Liver (tissue), 7 donors: ENCODE measurements at regions not wholly inside any gene's neighbourhood (a gene's known extent, or its start where the extent isn't known, plus 50 kb on each side); places are given as distances from the start of the nearest gene placed in this dataset.

Source experiments
- DNase-seq: peaks from one replicate; pipeline ENCODE4 v3.0.0-alpha.2; 2017; ENCODE audit warnings: low spot score
- H3K27ac ChIP-seq, 2 donors: one replicate each; pipeline ENCODE4 v1.7.0; 2013; ENCODE audit warnings: inconsistent platforms in 2 of 2, low read length in 2 of 2, control low read depth in 1 of 2, low read depth in 1 of 2, mild to moderate bottlenecking in 1 of 2
- H3K27me3 ChIP-seq, 4 donors: one replicate each; pipeline versions ENCODE4 v1.6.1 to v1.7.0; 2013; ENCODE audit warnings: low read length in 3 of 4, inconsistent platforms in 1 of 4, mild to moderate bottlenecking in 1 of 4, moderate library complexity in 1 of 4; ENCODE audit not compliant: control insufficient read depth in 4 of 4, insufficient read depth in 4 of 4
- H3K36me3 ChIP-seq, 4 donors: one replicate each; pipeline versions ENCODE4 v1.6.1 to v1.7.0; 2013; ENCODE audit warnings: low read length in 3 of 4, mild to moderate bottlenecking in 3 of 4, low read depth in 1 of 4, moderate library complexity in 1 of 4; ENCODE audit not compliant: control insufficient read depth in 4 of 4, insufficient read depth in 3 of 4
- H3K4me1 ChIP-seq, 4 donors: one replicate each; pipeline versions ENCODE4 v1.6.1 to v1.7.0; 2013; ENCODE audit warnings: low read length in 3 of 4, mild to moderate bottlenecking in 3 of 4, moderate library complexity in 1 of 4; ENCODE audit not compliant: control insufficient read depth in 4 of 4, insufficient read depth in 4 of 4
- H3K4me3 ChIP-seq, 3 donors: one replicate each; pipeline versions ENCODE4 v1.6.1 to v1.7.0; 2013; ENCODE audit warnings: low read length in 3 of 3, control low read depth in 1 of 3, low read depth in 1 of 3, mild to moderate bottlenecking in 1 of 3
- H3K9ac ChIP-seq, 2 donors: one replicate each; pipeline ENCODE4 v1.7.0; 2013; ENCODE audit warnings: low read length in 2 of 2, mild to moderate bottlenecking in 2 of 2, moderate library complexity in 2 of 2, control low read depth in 1 of 2, low read depth in 1 of 2
- H3K9me3 ChIP-seq, 4 donors: one replicate each; pipeline versions ENCODE4 v1.6.1 to v1.7.0; 2013; ENCODE audit warnings: low read length in 3 of 4; ENCODE audit not compliant: control insufficient read depth in 4 of 4
- EGR1 ChIP-seq, 2 donors: IDR thresholded peaks; 2 replicates each; pipeline ENCODE4 v1.6.1; 2016 to 2018; ENCODE audit warnings: antibody characterized with exemption in 2 of 2, low read depth in 2 of 2
- FOXA1 ChIP-seq: IDR thresholded peaks from 2 replicates; pipeline ENCODE4 v1.6.1; 2016; ENCODE audit warnings: antibody characterized with exemption
- FOXA2 ChIP-seq: IDR thresholded peaks from 2 replicates; pipeline ENCODE4 v1.6.1; 2016; ENCODE audit warnings: antibody characterized with exemption
- GABPA ChIP-seq, 2 donors: IDR thresholded peaks in 1 of 2; conservative IDR thresholded peaks in 1 of 2; 2 replicates each; pipeline ENCODE4 v1.6.1; 2016; ENCODE audit warnings: antibody characterized with exemption in 2 of 2, mild to moderate bottlenecking in 1 of 2, moderate library complexity in 1 of 2
- HNF4A ChIP-seq, 2 donors: conservative IDR thresholded peaks; 2 replicates each; pipeline ENCODE4 v1.6.1; 2016; ENCODE audit warnings: antibody characterized with exemption in 2 of 2, mild to moderate bottlenecking in 2 of 2
- HNF4G ChIP-seq: IDR thresholded peaks from 2 replicates; pipeline ENCODE4 v1.6.1; 2016; ENCODE audit warnings: antibody characterized with exemption
- NR2F2 ChIP-seq: IDR thresholded peaks from 2 replicates; pipeline ENCODE4 v1.6.1; 2016; ENCODE audit warnings: antibody characterized with exemption
- RAD21 ChIP-seq, 2 donors: IDR thresholded peaks; 2 replicates each; pipeline ENCODE4 v1.6.1; 2016; ENCODE audit warnings: antibody characterized with exemption in 2 of 2, mild to moderate bottlenecking in 2 of 2
- RXRA ChIP-seq, 2 donors: IDR thresholded peaks; 2 replicates each; pipeline ENCODE4 v1.6.1; 2017 to 2018; ENCODE audit warnings: antibody characterized with exemption in 2 of 2, mild to moderate bottlenecking in 1 of 2
- SP1 ChIP-seq: IDR thresholded peaks from 2 replicates; pipeline ENCODE4 v1.6.1; 2018; ENCODE audit warnings: antibody characterized with exemption, mild to moderate bottlenecking
- TAF1 ChIP-seq: conservative IDR thresholded peaks from 2 replicates; pipeline ENCODE4 v1.6.1; 2016; ENCODE audit warnings: antibody characterized with exemption, mild to moderate bottlenecking
- YY1 ChIP-seq: IDR thresholded peaks from 2 replicates; pipeline ENCODE4 v1.6.1; 2016; ENCODE audit warnings: antibody characterized with exemption, mild to moderate bottlenecking
- WGBS: extraction: QIAGEN DNeasy Blood & Tissue Kit; methylation state at CpG from one replicate; pipeline ENCODE4 v1.1.7; 2013; 5-methylcytosine and 5-hydroxymethylcytosine counted together
- TF ChIP-seq, protein P1 (sequence below): IDR thresholded peaks from 2 replicates; pipeline ENCODE4 v1.6.1; 2016; ENCODE audit warnings: antibody characterized with exemption
- TF ChIP-seq, protein P2 (sequence below): IDR thresholded peaks from 2 replicates; pipeline ENCODE4 v1.6.1; 2016; ENCODE audit warnings: antibody characterized with exemption
- TF ChIP-seq, protein P3 (sequence below): IDR thresholded peaks from 2 replicates; pipeline ENCODE4 v1.6.1; 2016; ENCODE audit warnings: antibody characterized with exemption
- donor health status: healthy.
- donor health status: healthy.
- donor health status: healthy.
- donor health status: healthy.

DNA sequence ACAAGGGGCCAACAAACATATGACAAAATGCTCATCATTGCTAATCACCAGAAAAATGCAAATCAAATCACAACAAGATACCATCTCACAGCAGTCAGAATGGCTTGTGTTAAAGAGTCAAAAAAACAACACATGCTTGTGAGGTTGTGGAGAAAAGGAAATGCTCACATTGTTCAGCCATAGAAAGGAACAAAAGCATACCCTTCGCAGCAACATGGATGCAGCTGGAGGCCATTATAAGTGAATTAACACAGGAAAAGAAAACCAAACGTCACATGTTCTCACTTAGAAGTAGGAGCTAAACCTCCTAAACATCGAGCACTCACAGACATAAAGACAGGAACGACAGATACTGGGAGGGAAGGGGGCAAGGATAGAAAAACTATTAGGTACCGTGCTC lies 678.4 kb upstream of the GRM7 start:
- no peak for TF ChIP-seq HNF4G
- TF ChIP-seq HNF4A (conservative IDR thresholded peaks at IDR 0.05): no peak
- TF ChIP-seq, protein P1, sequence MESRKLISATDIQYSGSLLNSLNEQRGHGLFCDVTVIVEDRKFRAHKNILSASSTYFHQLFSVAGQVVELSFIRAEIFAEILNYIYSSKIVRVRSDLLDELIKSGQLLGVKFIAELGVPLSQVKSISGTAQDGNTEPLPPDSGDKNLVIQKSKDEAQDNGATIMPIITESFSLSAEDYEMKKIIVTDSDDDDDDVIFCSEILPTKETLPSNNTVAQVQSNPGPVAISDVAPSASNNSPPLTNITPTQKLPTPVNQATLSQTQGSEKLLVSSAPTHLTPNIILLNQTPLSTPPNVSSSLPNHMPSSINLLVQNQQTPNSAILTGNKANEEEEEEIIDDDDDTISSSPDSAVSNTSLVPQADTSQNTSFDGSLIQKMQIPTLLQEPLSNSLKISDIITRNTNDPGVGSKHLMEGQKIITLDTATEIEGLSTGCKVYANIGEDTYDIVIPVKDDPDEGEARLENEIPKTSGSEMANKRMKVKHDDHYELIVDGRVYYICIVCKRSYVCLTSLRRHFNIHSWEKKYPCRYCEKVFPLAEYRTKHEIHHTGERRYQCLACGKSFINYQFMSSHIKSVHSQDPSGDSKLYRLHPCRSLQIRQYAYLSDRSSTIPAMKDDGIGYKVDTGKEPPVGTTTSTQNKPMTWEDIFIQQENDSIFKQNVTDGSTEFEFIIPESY: no peak
- no peak for TF ChIP-seq RXRA (IDR thresholded peaks at IDR 0.05)
- TF ChIP-seq, protein P2, sequence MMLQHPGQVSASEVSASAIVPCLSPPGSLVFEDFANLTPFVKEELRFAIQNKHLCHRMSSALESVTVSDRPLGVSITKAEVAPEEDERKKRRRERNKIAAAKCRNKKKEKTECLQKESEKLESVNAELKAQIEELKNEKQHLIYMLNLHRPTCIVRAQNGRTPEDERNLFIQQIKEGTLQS: no peak
- no peak for TF ChIP-seq NR2F2
- no peak for TF ChIP-seq RAD21 (IDR thresholded peaks at IDR 0.05)
- TF ChIP-seq, protein P3, sequence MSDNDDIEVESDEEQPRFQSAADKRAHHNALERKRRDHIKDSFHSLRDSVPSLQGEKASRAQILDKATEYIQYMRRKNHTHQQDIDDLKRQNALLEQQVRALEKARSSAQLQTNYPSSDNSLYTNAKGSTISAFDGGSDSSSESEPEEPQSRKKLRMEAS: no peak
- TF ChIP-seq FOXA1: no peak
- Histone ChIP-seq H3K36me3 (no peaks in the 10 kb centered on the region), H3K4me1 (peaks cover 0 to 8% (median under 1%) of the 10 kb centered on the region in 4 donors), H3K27me3 (peaks cover 0 to 3% (median 0%) of the 10 kb centered on the region in 4 donors), H3K9ac (no peak overlapping the region), H3K4me3 (no peak overlapping the region), H3K27ac (no peak overlapping the region), H3K9me3 (peaks cover 0 to 3% (median 0%) of the 10 kb centered on the region in 4 donors)
- 53% methylated on average over 5 of the region's 5 CpGs for WGBS
- no peak for DNase-seq

DNA sequence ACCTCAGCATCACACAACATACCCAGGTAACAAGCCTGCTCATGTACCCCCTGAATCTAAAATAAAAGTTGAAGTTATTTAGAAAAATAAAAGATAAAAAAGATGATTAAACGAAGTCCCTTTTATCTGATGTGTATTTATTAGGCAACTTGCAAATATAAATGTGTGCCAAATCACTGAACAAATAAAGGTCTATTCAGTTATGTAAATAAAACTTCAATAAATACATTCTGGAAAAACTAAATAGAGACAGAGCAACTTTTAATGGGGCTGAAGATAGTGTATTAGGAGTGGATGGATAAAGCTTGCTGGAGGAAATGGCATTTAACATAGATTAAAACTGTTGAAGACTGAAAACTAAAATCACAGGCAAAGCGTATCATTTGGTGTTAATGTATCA lies 678.0 kb upstream of the GRM7 start:
- no peak for DNase-seq
- no peak overlapping the region for H3K4me3 ChIP-seq
- H3K27me3 ChIP-seq: peaks cover 0 to 3% (median 0%) of the 10 kb centered on the region in 4 donors
- no peaks in the 10 kb centered on the region for H3K36me3 ChIP-seq
- no peak overlapping the region for H3K27ac ChIP-seq
- peaks cover 0 to 3% (median 0%) of the 10 kb centered on the region in 4 donors for H3K9me3 ChIP-seq
- WGBS: 44% methylated on average over 2 of the region's 2 CpGs
- TF ChIP-seq NR2F2 (no peak), RXRA (IDR thresholded peaks at IDR 0.05) (no peak), SP1 (no peak), FOXA2 (no peak), TAF1 (no peak), HNF4A (conservative IDR thresholded peaks at IDR 0.05) (no peak), YY1 (no peak), EGR1 (IDR thresholded peaks at IDR 0.05; ENCODE audit: low read depth in 2 of 2) (no peak)
- TF ChIP-seq, protein P2: no peak
- TF ChIP-seq, protein P3: no peak
- H3K4me1 ChIP-seq: peaks cover 0 to 8% (median under 1%) of the 10 kb centered on the region in 4 donors
- H3K9ac ChIP-seq: no peak overlapping the region

DNA sequence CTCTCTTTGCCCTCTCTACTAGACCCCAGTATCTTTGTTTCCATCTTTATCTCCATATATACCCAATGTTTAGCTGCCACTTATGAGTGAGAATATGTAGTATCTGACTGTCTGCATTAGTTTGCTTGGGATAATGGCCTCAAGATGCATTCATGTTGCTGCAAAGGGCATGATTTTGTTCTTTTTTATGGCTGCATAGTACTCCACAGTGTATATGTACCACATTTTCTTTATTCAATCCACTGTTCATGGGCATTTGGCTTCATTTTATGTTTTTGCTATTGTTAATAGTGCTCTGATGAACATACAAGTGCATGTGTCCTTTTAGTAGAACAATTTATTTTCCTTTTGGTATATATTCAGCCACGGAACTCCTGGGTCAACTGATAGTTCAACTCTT lies 671.5 kb upstream of the GRM7 start:
- H3K27me3 ChIP-seq: peaks cover 0 to 3% (median 0%) of the 10 kb centered on the region in 4 donors
- DNase-seq: no peak
- no peak overlapping the region for H3K27ac ChIP-seq
- no peak overlapping the region for H3K4me3 ChIP-seq
- H3K9ac ChIP-seq: no peak overlapping the region
- no peak for TF ChIP-seq RAD21 (IDR thresholded peaks at IDR 0.05)
- no peak for TF ChIP-seq RXRA (IDR thresholded peaks at IDR 0.05)
- TF ChIP-seq GABPA (IDR thresholded peaks at IDR 0.05 in 1 of 2, conservative IDR thresholded peaks at IDR 0.05 in 1 of 2): no peak
- no peak for TF ChIP-seq FOXA1
- no peak for TF ChIP-seq NR2F2
- TF ChIP-seq, protein P3: no peak
- H3K36me3 ChIP-seq: no peaks in the 10 kb centered on the region
- 87% methylated on average over 1 of the region's 1 CpG for WGBS
- H3K4me1 ChIP-seq: no peaks in the 10 kb centered on the region
- peaks cover 0 to 11% (median 4%) of the 10 kb centered on the region in 4 donors for H3K9me3 ChIP-seq
